Tibial nerve (tissue), 4 donors: ENCODE measurements at regions not wholly inside any gene's neighbourhood (a gene's known extent, or its start where the extent isn't known, plus 50 kb on each side); places are given as distances from the start of the nearest gene placed in this dataset.
A peak's percentile ranks its signal among the peaks of the same experiment; 100 is the strongest.
"Not testable (repeated sequence)": the region's sequence is repeated elsewhere in the genome, so short reads cannot be mapped to it uniquely, and the experiment has no call there.

ENCODE experiments used
- DNase-seq, 2 donors: peaks; one replicate each; pipeline ENCODE4 v3.0.0-alpha.2; 2019; ENCODE audit warnings: low spot score in 2 of 2
- H3K27ac ChIP-seq, 4 donors: fragments of 200-600 bp; sonication (generic) in 3 of 4; one replicate each; pipeline ENCODE4 v1.5.1; 2017 to 2019; ENCODE audit warnings: mild to moderate bottlenecking in 1 of 4
- H3K27me3 ChIP-seq, 2 donors: fragments of 200-600 bp; sonication (generic) in 1 of 2; one replicate each; pipeline versions ENCODE4 v1.5.1 to v1.6.0; 2017 to 2019
- H3K36me3 ChIP-seq, 3 donors: fragments of 200-600 bp; sonication (generic); one replicate each; pipeline ENCODE4 v1.5.1; 2018 to 2019
- H3K4me1 ChIP-seq, 4 donors: fragments of 200-600 bp; sonication (generic) in 3 of 4; one replicate each; pipeline ENCODE4 v1.5.1; 2017 to 2019
- H3K4me3 ChIP-seq, 4 donors: fragments of 200-600 bp; sonication (generic) in 3 of 4; one replicate each; pipeline ENCODE4 v1.5.1; 2017 to 2019; ENCODE audit warnings: mild to moderate bottlenecking in 1 of 4, moderate library complexity in 1 of 4
- H3K9me3 ChIP-seq, 4 donors: fragments of 200-600 bp; sonication (generic) in 3 of 4; one replicate each; pipeline ENCODE4 v1.5.1; 2017 to 2019
- EP300 ChIP-seq, 2 donors: sonication (generic); formaldehyde crosslinking; IDR thresholded peaks; one replicate each; pipeline ENCODE4 v1.6.1; 2017; ENCODE audit warnings: antibody characterized with exemption in 2 of 2, mild to moderate bottlenecking in 1 of 2
- POLR2A ChIP-seq, 2 donors: fragments of 450-650 bp; IDR thresholded peaks; one replicate each; pipeline ENCODE4 v1.6.1; 2017; ENCODE audit warnings: antibody characterized with exemption in 2 of 2, mild to moderate bottlenecking in 2 of 2, moderate library complexity in 2 of 2
- WGBS, 2 donors: methylation state at CpG; one replicate each; pipeline ENCODE4 v1.1.5; 2018; 5-methylcytosine and 5-hydroxymethylcytosine counted together
- TF ChIP-seq, protein P1 (sequence below), 5 experiments: fragments of 200-600 bp in 3 of 5; fragments of 450-650 bp in 2 of 5; sonication (generic) in 3 of 5; IDR thresholded peaks; one replicate each; pipeline ENCODE4 v1.5.1; 2016 to 2019; ENCODE audit warnings: antibody characterized with exemption in 5 of 5, mild to moderate bottlenecking in 3 of 5, moderate library complexity in 2 of 5

DNA sequence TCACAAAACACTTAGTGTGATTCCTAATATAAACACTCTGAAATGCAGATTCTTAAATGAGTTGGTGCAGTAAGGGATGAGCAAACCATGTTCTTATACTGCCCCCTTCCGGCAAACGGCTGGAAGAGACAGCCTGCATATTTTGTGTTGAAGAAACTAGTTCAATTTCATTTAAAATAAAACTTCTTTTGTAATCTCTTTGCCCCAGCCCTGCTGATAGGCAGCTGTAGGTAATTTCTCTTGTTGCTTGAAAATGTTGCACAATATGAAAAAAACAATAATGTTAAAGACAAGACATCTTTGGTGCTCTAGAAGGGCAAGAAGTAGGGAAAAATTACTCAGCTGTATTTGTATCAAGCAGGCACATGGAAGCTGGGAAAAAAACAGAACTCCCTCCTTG, 89.7 kb upstream of the CCNG1 start:
- no peak overlapping the region for H3K27ac ChIP-seq
- TF ChIP-seq EP300 (IDR thresholded peaks at IDR 0.05), result no peak
- TF ChIP-seq, protein P1, sequence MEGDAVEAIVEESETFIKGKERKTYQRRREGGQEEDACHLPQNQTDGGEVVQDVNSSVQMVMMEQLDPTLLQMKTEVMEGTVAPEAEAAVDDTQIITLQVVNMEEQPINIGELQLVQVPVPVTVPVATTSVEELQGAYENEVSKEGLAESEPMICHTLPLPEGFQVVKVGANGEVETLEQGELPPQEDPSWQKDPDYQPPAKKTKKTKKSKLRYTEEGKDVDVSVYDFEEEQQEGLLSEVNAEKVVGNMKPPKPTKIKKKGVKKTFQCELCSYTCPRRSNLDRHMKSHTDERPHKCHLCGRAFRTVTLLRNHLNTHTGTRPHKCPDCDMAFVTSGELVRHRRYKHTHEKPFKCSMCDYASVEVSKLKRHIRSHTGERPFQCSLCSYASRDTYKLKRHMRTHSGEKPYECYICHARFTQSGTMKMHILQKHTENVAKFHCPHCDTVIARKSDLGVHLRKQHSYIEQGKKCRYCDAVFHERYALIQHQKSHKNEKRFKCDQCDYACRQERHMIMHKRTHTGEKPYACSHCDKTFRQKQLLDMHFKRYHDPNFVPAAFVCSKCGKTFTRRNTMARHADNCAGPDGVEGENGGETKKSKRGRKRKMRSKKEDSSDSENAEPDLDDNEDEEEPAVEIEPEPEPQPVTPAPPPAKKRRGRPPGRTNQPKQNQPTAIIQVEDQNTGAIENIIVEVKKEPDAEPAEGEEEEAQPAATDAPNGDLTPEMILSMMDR (IDR thresholded peaks at IDR 0.05), result peak; percentile 57 to 73 (median 67)
- no peaks in the 10 kb centered on the region for H3K9me3 ChIP-seq
- peak in 1 of 2 donors; percentile 52 for DNase-seq
- no peaks in the 10 kb centered on the region for H3K27me3 ChIP-seq
- no peaks in the 10 kb centered on the region for H3K4me1 ChIP-seq
- no peak overlapping the region for H3K4me3 ChIP-seq
- 0 to 1% methylated on average over 2 of the region's 2 CpGs for WGBS, 2 donors
- no peaks in the 10 kb centered on the region for H3K36me3 ChIP-seq

DNA sequence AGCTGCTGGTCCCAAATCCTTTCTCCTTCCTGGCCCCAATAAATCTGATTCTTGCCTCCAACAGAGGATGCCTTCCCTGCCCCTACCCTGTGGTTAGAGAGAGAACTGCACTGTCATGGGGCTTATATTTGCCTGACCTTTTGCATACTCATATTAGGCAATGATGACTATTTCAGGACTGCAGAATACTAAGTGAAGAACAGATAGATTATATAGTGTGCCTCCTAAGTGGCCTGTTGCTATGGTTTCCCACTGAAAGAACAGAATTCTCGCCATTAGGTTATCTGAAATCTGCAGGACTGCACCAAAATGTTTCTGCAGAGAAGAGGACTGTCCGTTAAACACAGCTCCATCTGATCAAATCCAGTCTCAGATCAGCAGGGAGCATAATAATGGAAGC, 87.3 kb upstream of the CCNG1 start:
- Histone ChIP-seq H3K36me3 (no peaks in the 10 kb centered on the region), H3K9me3 (no peaks in the 10 kb centered on the region), H3K4me1 (no peaks in the 10 kb centered on the region), H3K27ac (no peak overlapping the region), H3K27me3 (no peaks in the 10 kb centered on the region), H3K4me3 (no peak overlapping the region)
- WGBS, 2 donors, result 47 to 48% methylated on average over 2 of the region's 2 CpGs
- TF ChIP-seq EP300 (IDR thresholded peaks at IDR 0.05), result no peak
- TF ChIP-seq, protein P1 (IDR thresholded peaks at IDR 0.05), result no peak
- TF ChIP-seq POLR2A (IDR thresholded peaks at IDR 0.05), result no peak
- DNase-seq, result no peak

DNA sequence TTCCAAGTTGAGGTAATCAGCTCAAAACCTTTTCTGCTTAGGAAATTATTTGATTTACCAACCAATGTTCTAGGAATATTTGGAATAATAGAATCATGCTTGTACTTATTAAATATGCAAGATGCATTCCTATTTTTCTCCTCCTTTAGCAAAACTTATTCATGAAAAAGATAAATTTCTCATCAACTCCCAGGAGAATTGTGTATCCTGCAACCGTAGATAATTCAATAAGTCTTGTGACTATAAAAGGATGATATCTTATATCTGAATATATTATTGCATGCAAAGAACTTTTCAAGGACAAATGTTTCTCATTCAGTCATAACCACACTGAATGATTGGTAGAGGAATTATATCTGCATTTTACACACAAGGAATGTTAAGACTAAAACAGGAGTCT, 84.9 kb upstream of the CCNG1 start:
- no peak for DNase-seq
- Histone ChIP-seq H3K4me1 (no peaks in the 10 kb centered on the region), H3K4me3 (no peak overlapping the region), H3K27me3 (no peaks in the 10 kb centered on the region), H3K36me3 (no peaks in the 10 kb centered on the region), H3K9me3 (no peaks in the 10 kb centered on the region), H3K27ac (no peak overlapping the region)
- WGBS, 2 donors, result 58 to 60% methylated on average over 1 of the region's 1 CpG
- TF ChIP-seq EP300 (IDR thresholded peaks at IDR 0.05) (no peak), POLR2A (IDR thresholded peaks at IDR 0.05) (no peak)
- TF ChIP-seq, protein P1 (IDR thresholded peaks at IDR 0.05), result no peak

DNA sequence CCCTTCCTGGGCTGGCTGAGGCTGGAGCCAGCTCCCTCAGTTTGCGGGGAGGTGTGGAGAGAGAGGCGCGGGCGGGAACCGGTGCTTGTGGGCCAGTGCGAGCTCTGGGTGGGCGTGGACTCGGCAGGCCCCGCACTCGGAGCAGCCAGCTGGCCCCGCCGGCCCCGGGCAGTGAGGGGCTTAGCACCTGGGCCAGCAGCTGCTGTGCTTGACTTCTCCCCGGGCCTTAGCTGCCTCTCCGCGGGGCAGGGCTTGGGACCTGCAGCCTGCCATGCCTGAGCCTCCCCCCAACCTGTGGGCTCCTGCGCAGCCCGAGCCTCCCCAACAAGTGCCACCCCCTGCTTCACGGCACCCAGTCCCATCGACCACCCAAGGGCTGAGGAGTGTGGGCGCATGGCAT, 81.6 kb upstream of the CCNG1 start:
- H3K36me3 ChIP-seq, H3K9me3 ChIP-seq, DNase-seq, H3K4me3 ChIP-seq, H3K4me1 ChIP-seq, H3K27ac ChIP-seq, H3K27me3 ChIP-seq: not testable (repeated sequence)
- 90 to 98% methylated on average over 10 to 14 of the region's 21 CpGs for WGBS, 2 donors

DNA sequence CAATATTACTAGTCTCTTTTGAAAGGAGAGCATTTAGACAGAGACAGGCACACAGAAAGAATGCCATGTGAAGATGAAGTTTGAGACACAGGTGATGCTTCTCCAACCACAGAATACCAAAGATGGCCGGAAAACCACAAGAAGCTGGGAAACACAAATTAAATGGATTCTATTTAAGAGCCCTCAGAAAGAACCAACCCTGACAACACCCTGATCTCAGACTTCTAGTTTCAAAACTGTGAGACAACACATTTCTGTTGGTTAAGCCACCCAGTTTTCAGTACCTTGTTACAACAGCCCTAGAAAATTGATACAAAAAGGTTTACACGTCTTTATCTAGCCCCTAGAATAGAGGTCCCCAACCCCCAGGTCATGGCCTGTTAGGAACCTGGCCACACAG, 79.8 kb upstream of the CCNG1 start:
- TF ChIP-seq, protein P1 (IDR thresholded peaks at IDR 0.05), result no peak
- no peaks in the 10 kb centered on the region for H3K27me3 ChIP-seq
- 47 to 49% methylated on average over 2 of the region's 2 CpGs for WGBS, 2 donors
- no peak for DNase-seq
- H3K36me3 ChIP-seq, result no peaks in the 10 kb centered on the region
- H3K27ac ChIP-seq, result no peak overlapping the region
- H3K4me3 ChIP-seq, result no peak overlapping the region
- H3K9me3 ChIP-seq, result no peaks in the 10 kb centered on the region
- H3K4me1 ChIP-seq, result no peaks in the 10 kb centered on the region

DNA sequence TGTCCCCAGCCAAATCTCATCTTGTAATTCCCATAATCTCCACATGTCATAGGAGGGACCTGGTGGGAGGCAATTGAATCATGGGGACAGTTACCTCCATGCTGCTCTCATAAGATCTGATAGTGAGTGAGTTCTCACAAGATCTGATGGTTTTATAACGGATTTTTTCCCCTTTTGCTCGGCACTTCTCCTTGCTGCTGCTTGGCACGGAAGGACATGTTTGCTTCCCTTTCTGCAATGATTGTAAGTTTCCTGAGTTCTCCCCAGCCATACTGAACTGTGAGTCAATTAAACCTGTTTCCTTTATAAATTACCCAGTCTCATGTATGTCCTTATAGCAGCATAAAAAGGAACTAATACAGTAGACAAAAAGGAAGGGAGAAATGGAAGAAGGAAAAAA, 76.7 kb upstream of the CCNG1 start:
- Histone ChIP-seq H3K9me3 (no peaks in the 10 kb centered on the region), H3K4me3 (no peak overlapping the region), H3K27ac (no peak overlapping the region), H3K4me1 (peaks cover 0 to 11% (median 3%) of the 10 kb centered on the region in 4 donors), H3K36me3 (no peaks in the 10 kb centered on the region), H3K27me3 (no peaks in the 10 kb centered on the region)
- TF ChIP-seq POLR2A (IDR thresholded peaks at IDR 0.05) (no peak), EP300 (IDR thresholded peaks at IDR 0.05) (no peak)
- TF ChIP-seq, protein P1 (IDR thresholded peaks at IDR 0.05), result no peak
- no peak for DNase-seq
- WGBS, 2 donors, result 64 to 74% methylated on average over 3 of the region's 3 CpGs
